GM21381 (cell line): ENCODE measurements at regions not wholly inside any gene's neighbourhood (a gene's known extent, or its start where the extent isn't known, plus 50 kb on each side); places are given as distances from the start of the nearest gene placed in this dataset.
"Not testable (repeated sequence)": the region's sequence is repeated elsewhere in the genome, so short reads cannot be mapped to it uniquely, and the experiment has no call there.

Experiments
- ATAC-seq: cut with Tn5 transposase; IDR thresholded peaks from one replicate; pipeline ENCODE4 v1.9.1; 2021; ENCODE audit warnings: mild to moderate bottlenecking, moderate library complexity; ENCODE audit not compliant: unreplicated experiment

DNA sequence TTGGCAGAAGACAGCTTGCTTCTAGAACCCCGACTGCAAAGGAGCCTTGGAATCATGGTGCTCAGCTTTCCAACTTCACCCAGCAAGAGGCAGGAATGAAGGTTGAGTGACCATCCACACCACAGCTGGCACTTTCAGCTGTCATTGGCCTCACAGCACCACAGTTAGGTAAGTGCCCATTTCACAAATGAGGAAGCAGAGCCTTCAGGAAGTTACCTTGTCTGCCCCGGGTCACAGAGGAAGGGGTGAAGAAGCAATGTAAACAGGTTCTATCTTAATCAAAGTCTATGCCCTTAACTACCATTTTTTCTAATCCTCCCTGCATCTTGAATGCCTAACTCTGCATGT, 156.0 kb downstream of the GLUL start:
- ATAC-seq, result no peak

DNA sequence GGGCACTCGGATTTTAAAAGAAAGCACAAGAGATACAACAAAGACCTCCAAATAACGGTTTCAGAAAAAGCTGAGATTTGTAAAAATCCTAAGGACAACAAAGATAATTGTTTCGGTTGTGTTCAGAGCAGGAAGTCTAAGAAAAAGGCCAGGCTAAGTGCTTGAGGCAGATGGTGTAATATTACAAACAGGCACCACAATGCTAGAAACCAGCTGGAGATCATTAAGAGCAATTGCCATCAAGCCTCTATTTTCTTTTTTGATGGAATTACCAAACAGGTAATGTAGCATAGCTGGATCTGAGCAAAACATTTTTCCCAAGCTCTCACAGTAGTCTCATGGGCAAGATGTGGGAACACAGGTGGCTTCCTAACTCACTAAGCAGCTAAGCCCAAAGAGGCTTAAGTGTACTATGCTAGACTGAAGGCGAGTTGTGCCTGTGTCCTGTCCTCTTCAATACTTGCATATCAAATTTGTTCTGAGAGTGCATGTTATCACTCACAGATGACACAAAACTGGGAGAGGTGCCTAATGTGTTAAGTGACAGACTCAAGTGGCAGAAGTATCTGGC, 161.6 kb downstream of the GLUL start:
- ATAC-seq, result no peak

- no peak for ATAC-seq
Measured at GRCh38 chr1:182229451-182229850, 162.1 kb downstream of the GLUL start.

GRCh38 chr1:182227864-182228547, 163.6 kb downstream of the GLUL start:
- ATAC-seq, result no peak

DNA sequence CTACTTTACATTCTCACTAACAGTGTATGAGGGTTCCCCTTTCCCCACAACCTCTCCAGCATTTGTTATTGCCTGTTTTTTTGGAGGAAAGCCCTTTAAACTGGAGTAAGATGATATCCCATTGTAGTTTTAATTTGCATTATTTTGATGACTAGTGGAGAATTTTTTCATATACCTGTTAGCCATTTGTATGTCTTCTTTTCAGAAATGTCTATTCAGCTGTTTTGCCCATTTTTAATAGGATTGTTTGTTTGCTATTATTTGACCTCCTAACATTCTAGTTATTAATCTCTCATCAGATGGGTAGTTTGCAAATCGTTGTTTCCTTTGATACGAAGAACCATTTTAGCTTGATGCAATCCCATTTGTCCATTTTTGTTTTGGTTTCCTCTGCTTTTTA, 165.0 kb downstream of the GLUL start:
- ATAC-seq, result no peak

DNA sequence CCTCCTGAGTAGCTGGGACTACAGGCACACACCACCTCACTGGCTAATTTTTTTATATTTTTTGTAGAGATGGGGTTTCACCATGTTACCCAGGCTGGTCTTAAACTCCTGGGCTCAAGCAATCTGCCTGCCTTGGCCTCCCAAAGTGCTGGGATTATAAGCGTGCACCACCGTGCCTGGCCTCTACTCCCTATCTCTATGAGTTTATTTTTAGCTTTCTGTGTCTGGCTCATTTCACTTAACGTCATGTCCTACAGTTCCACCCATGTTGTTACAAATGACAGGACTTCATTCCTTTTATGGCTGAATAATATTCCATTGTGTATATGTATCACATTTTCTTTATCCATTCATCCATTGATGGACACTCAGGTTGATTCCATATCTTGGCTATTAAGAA, 164.2 kb upstream of the ZNF648 start:
- not testable (repeated sequence) for ATAC-seq

GRCh38 chr1:182221990-182222389, 160.5 kb upstream of the ZNF648 start:
- not testable (repeated sequence) for ATAC-seq

- not testable (repeated sequence) for ATAC-seq
Measured at GRCh38 chr1:182221367-182221766, 159.9 kb upstream of the ZNF648 start.

- no peak for ATAC-seq
Measured at GRCh38 chr1:182217967-182218366, 156.5 kb upstream of the ZNF648 start.

DNA sequence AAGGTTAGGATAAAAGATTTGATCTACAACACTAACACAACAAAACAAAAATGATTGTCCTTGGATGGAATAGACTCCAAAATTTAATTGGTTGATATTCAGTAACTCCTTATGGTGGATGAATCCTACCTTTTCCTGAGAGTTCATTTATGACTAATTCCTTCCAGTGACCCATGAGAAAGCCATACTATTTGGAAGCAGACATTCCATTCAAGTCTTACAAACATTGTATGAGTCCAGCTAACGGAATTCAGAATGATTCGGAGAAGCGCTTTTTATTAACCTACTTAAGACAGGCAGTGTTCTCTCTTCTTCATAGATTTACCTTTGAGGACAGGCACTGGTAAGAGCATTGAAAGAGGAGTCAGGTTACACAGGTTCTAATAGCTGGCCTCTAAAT, 155.6 kb upstream of the ZNF648 start:
- no peak for ATAC-seq

- no peak for ATAC-seq
Measured at GRCh38 chr1:182215764-182216163, 154.3 kb upstream of the ZNF648 start.

DNA sequence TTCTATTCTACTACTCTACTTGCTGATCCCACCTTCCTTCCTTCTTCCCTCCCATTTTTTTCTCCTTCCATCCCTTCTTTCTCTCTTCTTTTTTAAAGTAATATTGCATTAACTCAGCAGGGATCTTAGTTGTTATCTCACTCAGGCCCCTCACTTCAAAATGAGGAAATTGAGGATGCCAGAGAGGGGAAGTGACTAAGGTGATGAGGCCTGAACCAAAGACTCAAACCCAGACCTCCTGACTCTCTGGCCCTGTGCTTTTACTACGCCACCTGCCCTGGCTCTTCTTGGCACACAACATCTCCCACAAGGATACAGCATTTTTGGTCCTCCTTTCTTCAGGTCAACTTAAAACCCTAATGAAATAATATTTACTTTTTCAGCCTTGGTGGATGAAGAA, 151.7 kb upstream of the ZNF648 start:
- no peak for ATAC-seq

DNA sequence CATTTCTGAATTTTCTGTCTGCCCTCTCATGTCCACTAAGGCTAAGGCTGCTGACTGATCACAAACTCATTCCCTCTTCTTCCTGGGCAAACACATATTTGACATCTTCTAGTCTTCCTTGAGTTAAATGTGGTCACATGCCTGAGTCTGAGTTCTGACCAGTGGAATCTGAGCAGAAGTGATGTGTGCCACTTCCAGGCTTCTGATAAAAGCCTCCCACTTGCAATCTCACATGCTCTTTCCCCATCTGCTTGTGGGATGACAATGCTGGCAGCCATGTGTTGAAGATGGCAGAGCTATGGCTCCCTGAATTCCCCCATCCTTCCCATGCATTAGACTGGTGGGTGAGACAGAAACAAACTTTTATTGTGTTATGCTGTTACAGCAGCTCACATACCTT, 149.9 kb upstream of the ZNF648 start:
- no peak for ATAC-seq

GRCh38 chr1:182210417-182210816, 148.9 kb upstream of the ZNF648 start:
- no peak for ATAC-seq

DNA sequence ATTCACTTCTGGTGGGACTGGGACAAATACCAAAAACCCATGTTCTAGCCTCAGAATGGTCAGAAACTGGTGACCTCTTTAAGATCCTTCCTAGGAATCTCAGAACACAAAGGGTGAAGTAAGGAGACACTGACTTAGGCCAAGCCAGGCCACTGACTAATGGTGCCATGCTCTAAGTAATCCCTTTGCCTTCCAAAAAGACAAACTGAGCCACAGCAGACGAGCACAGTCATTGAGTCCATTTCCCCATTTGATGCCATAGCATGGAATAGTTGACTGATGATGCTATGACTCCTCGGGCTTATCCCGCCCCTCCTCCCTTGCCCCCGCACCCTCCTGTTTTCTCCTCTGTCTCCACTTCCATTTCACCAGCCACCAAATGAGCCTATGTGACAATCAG, 145.8 kb upstream of the ZNF648 start:
- no peak for ATAC-seq

- ATAC-seq, result no peak
Measured at GRCh38 chr1:182206626-182207239, 145.2 kb upstream of the ZNF648 start.

GRCh38 chr1:182205351-182206022, 144.0 kb upstream of the ZNF648 start:
- ATAC-seq, result no peak

DNA sequence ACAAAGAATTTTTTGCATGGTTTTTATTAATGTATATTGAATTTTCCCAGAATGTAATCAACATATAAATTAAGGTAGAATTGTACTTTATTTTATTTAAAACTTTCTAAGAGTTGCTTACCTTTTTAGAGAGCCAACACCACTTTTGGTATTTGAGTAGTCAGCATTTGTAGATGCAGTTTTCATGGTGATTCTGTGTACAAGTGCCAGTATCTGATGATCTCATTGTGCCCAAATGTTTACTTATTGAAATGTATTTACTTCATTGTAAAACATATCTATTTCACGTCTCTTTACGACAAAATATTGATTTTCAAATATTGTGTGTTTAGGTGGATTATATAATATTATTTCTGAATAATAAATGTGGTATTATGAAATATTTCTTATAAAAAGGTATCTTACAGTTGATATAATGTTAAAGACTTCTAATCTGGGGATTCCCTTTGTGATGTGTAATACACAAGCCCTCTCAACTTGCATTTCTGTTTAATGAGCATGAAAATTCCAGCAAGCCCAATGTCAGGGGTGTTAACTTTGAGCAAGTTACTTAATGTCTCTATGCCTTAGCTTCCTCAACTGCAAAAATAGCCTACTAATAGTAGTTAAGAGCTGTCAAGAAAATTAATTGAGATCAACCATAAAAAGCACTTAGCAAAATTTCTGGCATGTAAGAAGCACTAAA, 141.8 kb upstream of the ZNF648 start:
- no peak for ATAC-seq

DNA sequence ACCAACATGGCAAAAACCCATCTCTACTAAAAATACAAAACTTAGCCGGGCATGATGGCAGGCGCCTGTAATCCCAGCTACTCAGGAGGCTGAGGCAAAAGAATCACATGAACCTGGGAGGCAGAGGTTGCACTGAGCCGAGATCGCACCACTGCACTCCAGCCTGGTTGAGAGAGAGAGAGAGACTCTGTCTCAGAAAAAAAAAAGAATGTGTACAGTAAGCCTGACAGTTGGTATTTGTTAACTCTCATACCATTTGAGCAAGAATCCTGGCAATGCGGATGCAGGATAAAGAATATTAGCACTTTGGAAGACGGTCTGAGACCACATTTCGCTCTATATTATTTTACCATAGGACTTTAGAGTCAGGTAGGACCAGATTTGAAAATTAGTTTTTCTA, 140.0 kb upstream of the ZNF648 start:
- not testable (repeated sequence) for ATAC-seq

DNA sequence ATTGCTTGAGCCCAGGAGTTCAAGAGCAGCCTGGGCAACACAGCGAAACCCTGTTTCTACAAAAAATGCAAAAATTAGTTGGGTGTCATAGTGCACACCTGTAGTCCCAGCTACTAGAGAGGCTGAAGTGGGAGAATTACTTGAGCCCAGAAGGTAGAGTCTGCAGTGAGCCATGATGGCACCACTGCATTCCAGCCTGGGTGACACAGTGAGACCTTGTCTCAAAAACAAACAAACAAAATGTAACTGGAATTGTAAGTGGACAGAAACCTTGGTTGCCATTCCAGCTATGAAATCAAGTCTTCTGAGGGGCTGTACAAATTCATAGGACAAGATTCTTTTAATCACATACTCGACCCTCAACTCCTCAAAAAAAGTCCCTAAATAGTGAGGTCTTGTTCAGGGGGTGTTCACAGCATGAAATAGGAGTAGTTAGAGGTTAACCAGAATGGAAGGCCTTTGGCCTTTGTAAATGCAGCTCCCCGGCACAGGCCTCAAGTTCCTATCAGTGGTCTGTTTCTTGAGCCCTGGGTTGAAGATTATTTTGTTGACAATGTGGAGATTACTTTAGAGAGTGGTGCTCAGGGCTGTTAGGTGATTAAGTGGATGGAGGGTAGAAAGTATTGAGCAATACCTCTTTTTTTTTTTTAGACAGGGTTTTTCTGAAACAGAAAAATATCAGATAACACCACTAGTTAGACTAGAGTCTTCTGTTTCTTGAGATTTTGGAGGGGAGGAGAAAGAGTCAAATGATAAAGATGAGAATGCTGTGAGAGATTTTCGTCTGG, 138.7 kb upstream of the ZNF648 start:
- ATAC-seq, result no peak
